SK-N-SH (cell line): ENCODE measurements at regions not wholly inside any gene's neighbourhood (a gene's known extent, or its start where the extent isn't known, plus 50 kb on each side); places are given as distances from the start of the nearest gene placed in this dataset.
"Not testable (repeated sequence)": the region's sequence is repeated elsewhere in the genome, so short reads cannot be mapped to it uniquely, and the experiment has no call there.

Source experiments
- CHD2 ChIP-seq: fragments of 150-350 bp; IDR thresholded peaks from 2 replicates; pipeline ENCODE4 v1.6.1; 2018; ENCODE audit warnings: low read length; ENCODE audit not compliant: partially characterized antibody
- ELF1 ChIP-seq: IDR thresholded peaks from 2 replicates; pipeline ENCODE4 v1.4.0; 2012
- EP300 ChIP-seq, 2 experiments: IDR thresholded peaks; 2 replicates each; pipeline versions ENCODE4 v1.4.0 to v1.6.1; 2012; ENCODE audit warnings: borderline replicate concordance in 1 of 2, low read depth in 1 of 2, low read length in 1 of 2
- FOXJ3 ChIP-seq: sonication (generic); formaldehyde crosslinking; IDR thresholded peaks from 2 replicates; pipeline ENCODE4 v1.5.1; 2020; ENCODE audit warnings: mild to moderate bottlenecking, missing genetic modification reagents
- MXI1 ChIP-seq: IDR thresholded peaks from 2 replicates; pipeline ENCODE4 v1.6.1; 2012; ENCODE audit warnings: mild to moderate bottlenecking, low read depth, low read length, improper control_type of control experiment
- NFIC ChIP-seq: IDR thresholded peaks from 2 replicates; pipeline ENCODE4 v1.4.0; 2012; ENCODE audit warnings: borderline replicate concordance
- POLR2AphosphoS5 ChIP-seq: IDR thresholded peaks from 2 replicates; pipeline ENCODE4 v1.6.1; 2012; ENCODE audit warnings: low read depth, low read length
- SIN3A ChIP-seq: IDR thresholded peaks from 2 replicates; pipeline ENCODE4 v1.6.1; 2012; ENCODE audit warnings: low read depth, mild to moderate bottlenecking, low read length, moderate library complexity, borderline replicate concordance
- SMC3 ChIP-seq: IDR thresholded peaks from 2 replicates; pipeline ENCODE4 v1.6.1; 2012; ENCODE audit warnings: low read depth, low read length, improper control_type of control experiment
- YY1 ChIP-seq: IDR thresholded peaks from 2 replicates; pipeline ENCODE4 v1.4.0; 2012; ENCODE audit warnings: low read depth, mild to moderate bottlenecking
- TF ChIP-seq, protein P1 (sequence below): fragments of 200-600 bp; sonication (generic); IDR thresholded peaks from 2 replicates; pipeline ENCODE4 v1.6.1; 2017; ENCODE audit warnings: antibody characterized with exemption, mild to moderate bottlenecking, moderate library complexity
- TF ChIP-seq, protein P2 (sequence below): IDR thresholded peaks from 2 replicates; pipeline ENCODE4 v1.6.1; 2012; ENCODE audit warnings: mild to moderate bottlenecking, low read depth, low read length, moderate library complexity
- TF ChIP-seq, protein P3 (sequence below): IDR thresholded peaks from 2 replicates; pipeline ENCODE4; 2012

DNA sequence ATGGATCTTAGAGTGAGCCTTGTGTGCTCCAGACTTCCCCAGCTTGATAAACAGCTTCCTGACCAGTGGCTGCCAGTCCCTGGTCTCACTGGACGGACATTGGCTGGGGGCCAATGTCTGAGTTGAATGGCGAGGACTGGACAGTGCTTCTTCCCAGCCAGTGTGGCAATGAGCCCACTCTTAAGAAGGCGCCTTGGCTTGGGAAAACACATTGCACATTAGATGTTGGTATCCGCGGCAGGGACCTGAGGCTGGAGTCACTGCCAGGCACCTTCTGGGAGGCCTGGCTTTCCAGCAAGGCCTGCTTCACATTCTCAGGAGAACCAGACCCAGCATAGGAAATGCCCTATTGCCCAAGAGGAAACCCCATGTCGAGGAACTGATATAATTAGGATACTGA lies 273.5 kb upstream of the PLGLB1 start:
- TF ChIP-seq, protein P1, sequence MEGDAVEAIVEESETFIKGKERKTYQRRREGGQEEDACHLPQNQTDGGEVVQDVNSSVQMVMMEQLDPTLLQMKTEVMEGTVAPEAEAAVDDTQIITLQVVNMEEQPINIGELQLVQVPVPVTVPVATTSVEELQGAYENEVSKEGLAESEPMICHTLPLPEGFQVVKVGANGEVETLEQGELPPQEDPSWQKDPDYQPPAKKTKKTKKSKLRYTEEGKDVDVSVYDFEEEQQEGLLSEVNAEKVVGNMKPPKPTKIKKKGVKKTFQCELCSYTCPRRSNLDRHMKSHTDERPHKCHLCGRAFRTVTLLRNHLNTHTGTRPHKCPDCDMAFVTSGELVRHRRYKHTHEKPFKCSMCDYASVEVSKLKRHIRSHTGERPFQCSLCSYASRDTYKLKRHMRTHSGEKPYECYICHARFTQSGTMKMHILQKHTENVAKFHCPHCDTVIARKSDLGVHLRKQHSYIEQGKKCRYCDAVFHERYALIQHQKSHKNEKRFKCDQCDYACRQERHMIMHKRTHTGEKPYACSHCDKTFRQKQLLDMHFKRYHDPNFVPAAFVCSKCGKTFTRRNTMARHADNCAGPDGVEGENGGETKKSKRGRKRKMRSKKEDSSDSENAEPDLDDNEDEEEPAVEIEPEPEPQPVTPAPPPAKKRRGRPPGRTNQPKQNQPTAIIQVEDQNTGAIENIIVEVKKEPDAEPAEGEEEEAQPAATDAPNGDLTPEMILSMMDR = not testable (repeated sequence)
- TF ChIP-seq SMC3; CHD2; MXI1; POLR2AphosphoS5; YY1; ELF1; SIN3A; FOXJ3 (CRISPR knock-in tag); EP300 (IDR thresholded peaks at IDR 0.05; ENCODE audit: borderline replicate concordance in 1 of 2, low read depth in 1 of 2, low read length in 1 of 2); NFIC: not testable (repeated sequence)
- TF ChIP-seq, protein P2, sequence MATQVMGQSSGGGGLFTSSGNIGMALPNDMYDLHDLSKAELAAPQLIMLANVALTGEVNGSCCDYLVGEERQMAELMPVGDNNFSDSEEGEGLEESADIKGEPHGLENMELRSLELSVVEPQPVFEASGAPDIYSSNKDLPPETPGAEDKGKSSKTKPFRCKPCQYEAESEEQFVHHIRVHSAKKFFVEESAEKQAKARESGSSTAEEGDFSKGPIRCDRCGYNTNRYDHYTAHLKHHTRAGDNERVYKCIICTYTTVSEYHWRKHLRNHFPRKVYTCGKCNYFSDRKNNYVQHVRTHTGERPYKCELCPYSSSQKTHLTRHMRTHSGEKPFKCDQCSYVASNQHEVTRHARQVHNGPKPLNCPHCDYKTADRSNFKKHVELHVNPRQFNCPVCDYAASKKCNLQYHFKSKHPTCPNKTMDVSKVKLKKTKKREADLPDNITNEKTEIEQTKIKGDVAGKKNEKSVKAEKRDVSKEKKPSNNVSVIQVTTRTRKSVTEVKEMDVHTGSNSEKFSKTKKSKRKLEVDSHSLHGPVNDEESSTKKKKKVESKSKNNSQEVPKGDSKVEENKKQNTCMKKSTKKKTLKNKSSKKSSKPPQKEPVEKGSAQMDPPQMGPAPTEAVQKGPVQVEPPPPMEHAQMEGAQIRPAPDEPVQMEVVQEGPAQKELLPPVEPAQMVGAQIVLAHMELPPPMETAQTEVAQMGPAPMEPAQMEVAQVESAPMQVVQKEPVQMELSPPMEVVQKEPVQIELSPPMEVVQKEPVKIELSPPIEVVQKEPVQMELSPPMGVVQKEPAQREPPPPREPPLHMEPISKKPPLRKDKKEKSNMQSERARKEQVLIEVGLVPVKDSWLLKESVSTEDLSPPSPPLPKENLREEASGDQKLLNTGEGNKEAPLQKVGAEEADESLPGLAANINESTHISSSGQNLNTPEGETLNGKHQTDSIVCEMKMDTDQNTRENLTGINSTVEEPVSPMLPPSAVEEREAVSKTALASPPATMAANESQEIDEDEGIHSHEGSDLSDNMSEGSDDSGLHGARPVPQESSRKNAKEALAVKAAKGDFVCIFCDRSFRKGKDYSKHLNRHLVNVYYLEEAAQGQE = not testable (repeated sequence)
- TF ChIP-seq, protein P3, sequence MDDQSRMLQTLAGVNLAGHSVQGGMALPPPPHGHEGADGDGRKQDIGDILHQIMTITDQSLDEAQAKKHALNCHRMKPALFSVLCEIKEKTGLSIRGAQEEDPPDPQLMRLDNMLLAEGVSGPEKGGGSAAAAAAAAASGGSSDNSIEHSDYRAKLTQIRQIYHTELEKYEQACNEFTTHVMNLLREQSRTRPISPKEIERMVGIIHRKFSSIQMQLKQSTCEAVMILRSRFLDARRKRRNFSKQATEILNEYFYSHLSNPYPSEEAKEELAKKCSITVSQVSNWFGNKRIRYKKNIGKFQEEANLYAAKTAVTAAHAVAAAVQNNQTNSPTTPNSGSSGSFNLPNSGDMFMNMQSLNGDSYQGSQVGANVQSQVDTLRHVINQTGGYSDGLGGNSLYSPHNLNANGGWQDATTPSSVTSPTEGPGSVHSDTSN = not testable (repeated sequence)
